T-helper 1 cell treated with Interleukin-12 subunit alpha and Interleukin-12 subunit beta and Interleukin-4 antibody, amounts not matched to agents 30 μg/mL and 1 μg/mL, for 36 hours (primary cell): ENCODE measurements at regions not wholly inside any gene's neighbourhood (a gene's known extent, or its start where the extent isn't known, plus 50 kb on each side); places are given as distances from the start of the nearest gene placed in this dataset.
"Not testable (repeated sequence)": the region's sequence is repeated elsewhere in the genome, so short reads cannot be mapped to it uniquely, and the experiment has no call there.

Experiments
- H3K27ac Mint-ChIP-seq: one replicate; pipeline ENCODE4 v1.8.0; 2021; ENCODE audit warnings: mild to moderate bottlenecking, mixed read lengths
- H3K27me3 Mint-ChIP-seq: one replicate; pipeline ENCODE4 v1.8.0; 2021; ENCODE audit warnings: low read depth, mixed read lengths
- H3K36me3 Mint-ChIP-seq: one replicate; pipeline ENCODE4 v1.8.0; 2021; ENCODE audit warnings: low read depth, mixed read lengths
- H3K4me1 Mint-ChIP-seq: one replicate; pipeline ENCODE4 v1.8.0; 2021; ENCODE audit warnings: low read depth, mixed read lengths
- H3K4me3 Mint-ChIP-seq: one replicate; pipeline ENCODE4 v1.8.0; 2021; ENCODE audit warnings: mild to moderate bottlenecking, moderate library complexity, mixed read lengths
- H3K9me3 Mint-ChIP-seq: one replicate; pipeline ENCODE4 v1.8.0; 2021; ENCODE audit warnings: mixed read lengths

DNA sequence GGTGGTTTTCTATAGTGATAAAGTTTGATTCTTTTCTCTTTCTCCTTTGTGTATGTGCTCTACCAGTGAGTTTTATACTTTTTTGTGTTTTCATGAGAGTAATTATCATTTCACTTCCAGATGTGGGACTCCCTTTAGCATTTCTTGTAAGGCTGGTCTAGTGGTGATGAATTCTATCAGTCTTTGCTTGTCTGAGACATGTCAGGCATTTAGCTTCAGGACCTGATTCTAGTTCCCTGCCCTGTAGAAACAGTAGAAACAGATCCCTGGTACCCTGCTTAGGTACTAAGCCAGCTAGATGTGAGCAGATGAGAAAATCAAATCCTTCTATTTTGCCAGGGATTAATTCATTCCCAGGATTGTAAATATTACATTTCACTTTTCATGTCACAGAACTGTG lies 203.7 kb downstream of the ALG10 start:
- H3K9me3 Mint-ChIP-seq = peaks cover 14% of the 10 kb centered on the region
- H3K27ac Mint-ChIP-seq = not testable (repeated sequence)

DNA sequence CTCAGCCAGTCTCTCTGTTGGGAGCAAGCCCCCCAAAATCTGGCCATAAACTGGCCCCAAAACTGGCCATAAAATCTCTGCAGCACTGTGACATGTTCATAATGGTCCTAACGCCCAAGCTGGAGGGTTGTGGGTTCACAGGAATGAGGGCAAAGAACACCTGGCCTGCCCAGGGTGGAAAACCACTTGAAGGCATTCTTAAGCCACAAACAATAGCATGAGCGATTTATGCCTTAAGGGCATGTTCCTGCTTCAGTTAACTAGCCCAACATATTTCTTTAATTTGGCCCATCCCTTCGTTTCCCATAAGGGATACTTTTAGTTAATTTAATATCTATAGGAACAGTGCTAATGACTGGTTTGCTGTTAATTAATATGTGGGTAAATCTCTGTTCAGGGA lies 205.8 kb downstream of the ALG10 start:
- not testable (repeated sequence) for H3K27me3 Mint-ChIP-seq, H3K27ac Mint-ChIP-seq, H3K4me3 Mint-ChIP-seq, H3K4me1 Mint-ChIP-seq, H3K36me3 Mint-ChIP-seq
- H3K9me3 Mint-ChIP-seq = peaks cover 14% of the 10 kb centered on the region

More for the DNA sequence above, 203.7 kb downstream of the ALG10 start:
- H3K36me3 Mint-ChIP-seq, H3K4me1 Mint-ChIP-seq, H3K4me3 Mint-ChIP-seq, H3K27me3 Mint-ChIP-seq: not testable (repeated sequence)

DNA sequence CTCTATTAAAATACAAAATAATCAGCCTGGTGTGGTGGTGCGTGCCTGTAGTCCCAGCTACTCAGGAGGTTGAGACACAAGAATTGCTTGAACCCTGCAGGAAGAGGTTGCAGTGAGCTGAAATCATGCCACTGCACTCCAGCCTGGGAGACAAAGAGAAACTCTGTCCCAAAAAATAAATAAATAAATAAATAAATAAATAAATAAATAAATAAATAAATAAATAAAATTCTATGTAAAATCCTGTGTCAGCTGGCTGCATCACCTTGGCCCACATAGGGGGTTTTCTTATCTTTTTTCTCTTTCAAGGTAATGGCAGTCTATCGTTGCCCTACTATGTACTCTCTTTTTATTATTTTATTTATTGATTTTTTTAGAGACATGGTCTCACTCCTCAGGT lies 206.7 kb downstream of the ALG10 start:
- H3K9me3 Mint-ChIP-seq = peaks cover 14% of the 10 kb centered on the region
- not testable (repeated sequence) for H3K27me3 Mint-ChIP-seq, H3K36me3 Mint-ChIP-seq, H3K4me1 Mint-ChIP-seq, H3K27ac Mint-ChIP-seq, H3K4me3 Mint-ChIP-seq

DNA sequence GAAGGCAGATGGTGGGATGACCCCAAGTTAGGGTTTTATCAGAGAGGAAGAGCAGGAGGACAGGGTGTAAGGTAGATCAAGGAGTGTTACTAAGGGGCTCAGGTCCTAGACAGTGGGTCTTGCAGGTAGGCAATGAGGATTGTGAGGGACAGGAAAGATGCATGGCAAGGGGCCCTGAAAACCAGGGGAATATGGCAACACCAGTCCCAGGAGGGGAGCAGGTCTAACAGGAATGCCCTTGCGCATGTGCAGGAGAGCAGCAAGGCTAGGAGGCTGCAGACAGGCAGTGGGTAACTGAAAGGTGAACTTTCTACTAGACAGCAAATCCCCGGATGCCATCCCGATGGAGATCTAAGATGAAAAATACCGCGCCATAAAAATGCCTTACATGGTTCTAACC lies 211.3 kb downstream of the ALG10 start:
- Mint-ChIP-seq H3K4me3 (no peak overlapping the region), H3K4me1 (no peaks in the 10 kb centered on the region), H3K27ac (no peak overlapping the region)

DNA sequence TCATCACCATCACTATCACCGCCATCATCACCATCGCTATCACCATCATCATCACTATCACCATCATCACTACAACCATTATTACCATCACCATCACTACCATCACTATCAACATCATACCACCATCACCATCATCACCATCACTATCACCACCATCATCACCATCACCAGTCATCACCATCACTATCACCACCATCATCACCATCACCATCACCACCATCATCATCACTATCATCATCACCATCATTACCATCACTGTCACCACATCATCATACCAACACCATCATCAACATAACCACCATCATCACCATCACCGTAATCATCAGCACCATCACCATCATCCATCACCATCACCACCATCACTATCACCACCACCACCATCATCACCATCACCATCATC lies 213.8 kb downstream of the ALG10 start:
- H3K27ac Mint-ChIP-seq = no peak overlapping the region
- H3K9me3 Mint-ChIP-seq = no peaks in the 10 kb centered on the region

More for the DNA sequence above, 211.3 kb downstream of the ALG10 start:
- H3K9me3 Mint-ChIP-seq = peaks cover 5% of the 10 kb centered on the region
- H3K36me3 Mint-ChIP-seq = no peaks in the 10 kb centered on the region
- H3K27me3 Mint-ChIP-seq = no peaks in the 10 kb centered on the region

DNA sequence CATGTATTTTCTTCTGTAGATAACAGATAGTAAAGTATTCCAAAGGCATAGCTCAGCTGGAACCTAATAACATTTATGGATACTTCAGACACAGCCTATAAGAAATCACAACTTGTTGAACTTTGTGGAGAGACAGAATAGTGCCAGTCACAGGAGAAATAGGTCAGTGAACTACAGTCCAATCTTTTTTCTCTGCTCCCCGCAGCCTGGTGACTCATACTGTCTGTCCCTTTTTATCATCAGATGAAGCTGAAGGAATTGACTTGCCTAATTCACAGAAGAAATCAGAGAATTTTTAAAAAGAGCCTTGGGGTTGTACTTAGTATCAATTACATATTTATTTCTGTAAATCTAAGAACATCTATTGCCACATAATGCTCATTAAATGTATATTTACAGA lies 222.3 kb downstream of the ALG10 start:
- Mint-ChIP-seq H3K4me3 (no peak overlapping the region), H3K4me1 (no peaks in the 10 kb centered on the region), H3K27me3 (no peaks in the 10 kb centered on the region), H3K36me3 (no peaks in the 10 kb centered on the region), H3K9me3 (no peaks in the 10 kb centered on the region), H3K27ac (no peak overlapping the region)

More for the DNA sequence above, 213.8 kb downstream of the ALG10 start:
- H3K36me3 Mint-ChIP-seq = no peaks in the 10 kb centered on the region
- H3K4me1 Mint-ChIP-seq = no peaks in the 10 kb centered on the region
- H3K4me3 Mint-ChIP-seq = no peak overlapping the region
- no peaks in the 10 kb centered on the region for H3K27me3 Mint-ChIP-seq

DNA sequence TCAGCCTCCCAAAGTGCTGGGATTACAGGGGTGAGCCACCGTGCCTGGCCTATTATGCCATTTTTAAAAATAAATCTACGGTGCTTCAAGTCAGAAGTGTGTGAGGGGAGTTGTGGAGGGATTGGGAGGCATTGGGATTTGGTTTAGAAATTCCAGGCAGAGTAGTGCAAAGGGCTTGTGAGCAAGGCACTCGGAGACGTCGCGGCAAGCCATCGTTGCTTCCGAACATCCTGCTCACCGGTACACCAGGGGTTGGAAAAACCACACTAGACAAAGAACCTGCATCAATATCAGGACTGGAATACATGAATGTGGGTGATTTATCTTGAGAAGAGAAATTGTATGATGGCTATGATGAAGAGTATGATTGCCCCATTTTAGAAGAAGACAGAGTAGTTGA lies 227.0 kb downstream of the ALG10 start:
- Mint-ChIP-seq H3K27me3 (no peaks in the 10 kb centered on the region), H3K27ac (no peak overlapping the region), H3K36me3 (no peaks in the 10 kb centered on the region), H3K4me3 (no peak overlapping the region), H3K4me1 (no peaks in the 10 kb centered on the region), H3K9me3 (no peaks in the 10 kb centered on the region)

DNA sequence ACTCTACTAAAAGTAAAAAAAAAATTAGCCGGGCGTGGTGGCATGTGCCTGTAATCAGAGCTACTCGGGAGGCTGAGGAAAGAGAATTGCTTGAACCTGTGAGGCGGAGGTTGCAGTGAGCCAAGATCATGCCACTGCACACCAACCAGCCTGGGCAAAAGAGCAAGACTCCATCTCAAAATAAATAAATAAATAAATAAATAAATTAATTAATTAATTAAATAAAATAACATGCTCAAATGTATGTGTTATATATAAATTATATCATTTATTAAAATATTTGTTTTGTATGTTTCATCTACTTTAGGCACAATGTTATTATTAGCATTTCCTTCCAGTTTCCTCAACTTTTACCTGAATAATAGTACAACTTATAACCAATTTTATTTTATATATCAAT lies 229.6 kb downstream of the ALG10 start:
- not testable (repeated sequence) for H3K9me3 Mint-ChIP-seq, H3K27ac Mint-ChIP-seq, H3K4me1 Mint-ChIP-seq, H3K27me3 Mint-ChIP-seq, H3K36me3 Mint-ChIP-seq, H3K4me3 Mint-ChIP-seq

DNA sequence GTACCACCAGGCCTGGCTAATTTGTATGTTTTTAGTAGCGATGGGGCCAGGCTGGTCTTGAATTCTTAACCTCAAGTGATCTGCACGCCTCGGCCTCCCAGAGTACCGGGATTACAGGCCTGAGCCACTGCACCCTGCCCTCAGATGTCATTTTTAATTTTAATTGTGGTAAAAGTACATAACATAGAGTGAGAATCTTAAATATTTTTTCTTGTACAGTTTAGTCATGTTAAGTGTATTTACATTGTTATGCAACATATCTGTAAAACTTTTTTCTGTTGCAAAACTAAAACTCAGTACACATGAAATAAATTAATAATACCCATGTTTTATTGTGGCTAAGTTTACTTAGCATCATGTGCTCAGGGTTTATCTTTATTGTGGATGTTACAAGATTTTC lies 231.4 kb downstream of the ALG10 start:
- Mint-ChIP-seq H3K9me3 (no peaks in the 10 kb centered on the region), H3K4me1 (no peaks in the 10 kb centered on the region), H3K27ac (no peak overlapping the region), H3K27me3 (no peaks in the 10 kb centered on the region), H3K36me3 (no peaks in the 10 kb centered on the region), H3K4me3 (no peak overlapping the region)

DNA sequence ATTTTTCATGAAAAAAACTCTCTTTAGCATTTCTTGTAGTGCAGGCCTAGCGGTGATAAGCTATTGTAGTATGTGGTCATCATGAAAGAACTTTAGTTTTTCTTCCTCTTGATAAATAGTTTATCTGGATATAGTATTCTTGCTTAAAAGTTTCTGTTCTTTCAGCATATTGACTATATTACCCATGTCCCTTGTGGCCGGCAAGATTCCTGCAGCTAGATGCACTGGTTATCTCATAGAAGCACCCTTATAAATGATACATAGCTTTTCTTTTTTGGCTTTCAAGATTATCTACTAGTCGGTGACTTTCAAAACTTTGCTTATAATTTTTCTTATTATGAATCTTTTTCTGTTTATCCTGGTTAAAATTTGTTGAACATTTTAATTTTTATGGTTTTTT lies 234.8 kb downstream of the ALG10 start:
- Mint-ChIP-seq H3K4me3 (no peak overlapping the region), H3K27ac (no peak overlapping the region), H3K9me3 (peaks cover 7% of the 10 kb centered on the region), H3K4me1 (no peaks in the 10 kb centered on the region), H3K27me3 (no peaks in the 10 kb centered on the region), H3K36me3 (no peaks in the 10 kb centered on the region)

DNA sequence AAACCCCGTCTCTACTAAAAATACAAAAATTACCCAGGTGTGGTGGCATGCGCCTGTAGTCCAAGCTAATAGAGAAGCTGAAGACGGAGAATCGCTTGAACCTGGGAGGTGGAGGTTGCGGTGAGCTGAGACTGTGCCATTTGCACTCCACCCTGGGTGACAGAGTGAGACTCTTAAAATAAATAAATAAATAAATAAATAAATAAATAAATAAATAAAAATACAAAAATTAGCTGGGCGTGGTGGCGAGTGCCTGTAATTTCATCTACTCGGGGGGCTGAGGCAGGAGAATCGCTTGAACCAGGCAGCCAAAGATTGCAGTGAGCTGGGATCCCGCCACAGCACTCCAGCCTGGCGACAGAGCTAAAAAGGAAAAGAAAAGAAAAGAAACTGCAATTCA lies 239.8 kb downstream of the ALG10 start:
- H3K27ac Mint-ChIP-seq = not testable (repeated sequence)
- H3K9me3 Mint-ChIP-seq = peaks cover 33% of the 10 kb centered on the region

DNA sequence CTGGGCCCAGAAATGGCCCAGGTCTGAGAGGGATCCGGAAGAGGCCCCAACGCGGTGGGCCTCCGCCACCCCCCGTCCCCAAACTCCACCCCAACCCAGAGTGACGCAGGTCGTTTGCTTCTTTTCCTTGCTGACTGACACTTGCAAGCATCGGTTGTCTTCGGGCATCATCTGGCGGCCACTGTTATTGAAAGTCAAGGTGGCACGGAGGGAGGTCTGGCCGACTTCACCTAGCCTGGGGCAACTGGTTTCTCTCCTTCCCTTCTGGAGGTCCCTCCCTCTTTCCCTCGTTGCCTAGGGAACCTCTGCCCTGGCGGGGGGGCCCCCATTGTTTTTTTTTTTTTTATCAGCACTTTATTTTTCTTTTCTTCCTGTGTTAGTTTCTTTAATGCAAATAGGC lies 241.8 kb downstream of the ALG10 start:
- no peak overlapping the region for H3K27ac Mint-ChIP-seq
- H3K4me3 Mint-ChIP-seq = no peak overlapping the region
- H3K9me3 Mint-ChIP-seq = peaks cover 37% of the 10 kb centered on the region

More for the DNA sequence above, 239.8 kb downstream of the ALG10 start:
- H3K4me1 Mint-ChIP-seq, H3K4me3 Mint-ChIP-seq, H3K27me3 Mint-ChIP-seq, H3K36me3 Mint-ChIP-seq: not testable (repeated sequence)

DNA sequence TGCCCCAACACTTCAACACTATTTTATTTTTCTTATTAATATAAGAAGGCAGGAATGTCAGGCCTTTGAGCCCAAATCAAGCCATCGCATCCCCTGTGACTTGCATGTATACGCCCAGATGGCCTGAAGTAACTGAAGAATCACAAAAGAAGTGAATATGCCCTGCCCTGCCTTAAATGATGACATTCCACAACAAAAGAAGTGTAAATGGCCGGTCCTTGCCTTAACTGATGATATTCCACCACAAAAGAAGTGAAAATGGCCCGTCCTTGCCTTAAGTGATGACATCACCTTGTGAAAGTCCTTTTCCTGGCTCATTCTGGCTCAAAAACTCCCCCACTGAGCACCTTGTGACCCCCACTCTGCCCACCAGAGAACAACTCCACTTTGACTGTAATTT lies 251.4 kb downstream of the ALG10 start:
- H3K9me3 Mint-ChIP-seq = peaks cover 24% of the 10 kb centered on the region
- H3K36me3 Mint-ChIP-seq, H3K27me3 Mint-ChIP-seq, H3K4me1 Mint-ChIP-seq, H3K4me3 Mint-ChIP-seq, H3K27ac Mint-ChIP-seq: not testable (repeated sequence)

More for the DNA sequence above, 241.8 kb downstream of the ALG10 start:
- Mint-ChIP-seq H3K27me3 (no peaks in the 10 kb centered on the region), H3K36me3 (no peaks in the 10 kb centered on the region), H3K4me1 (no peaks in the 10 kb centered on the region)

DNA sequence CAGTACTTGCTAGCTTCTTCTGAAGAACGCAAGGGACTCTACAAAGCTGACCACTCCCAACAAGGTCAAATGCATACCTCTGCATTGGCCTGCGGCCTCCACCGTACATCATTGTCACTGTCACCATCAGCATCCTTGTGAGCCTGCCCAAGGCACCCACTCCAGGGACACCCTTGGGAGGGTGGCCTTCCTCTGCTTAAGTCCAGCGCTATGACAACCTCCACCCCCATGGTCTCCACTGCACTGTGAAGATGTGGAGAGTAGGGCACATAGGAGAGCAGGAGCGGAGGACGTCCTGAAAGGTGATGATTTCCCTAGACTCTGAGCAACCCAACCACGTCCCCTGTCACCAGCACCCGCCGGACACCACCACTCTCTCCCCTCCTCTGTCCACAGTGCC lies 252.8 kb downstream of the ALG10 start:
- H3K36me3 Mint-ChIP-seq = no peaks in the 10 kb centered on the region
- H3K4me3 Mint-ChIP-seq = no peak overlapping the region
- H3K27me3 Mint-ChIP-seq = no peaks in the 10 kb centered on the region
- H3K9me3 Mint-ChIP-seq = peaks cover 26% of the 10 kb centered on the region
- H3K4me1 Mint-ChIP-seq = no peaks in the 10 kb centered on the region
- H3K27ac Mint-ChIP-seq = no peak overlapping the region

DNA sequence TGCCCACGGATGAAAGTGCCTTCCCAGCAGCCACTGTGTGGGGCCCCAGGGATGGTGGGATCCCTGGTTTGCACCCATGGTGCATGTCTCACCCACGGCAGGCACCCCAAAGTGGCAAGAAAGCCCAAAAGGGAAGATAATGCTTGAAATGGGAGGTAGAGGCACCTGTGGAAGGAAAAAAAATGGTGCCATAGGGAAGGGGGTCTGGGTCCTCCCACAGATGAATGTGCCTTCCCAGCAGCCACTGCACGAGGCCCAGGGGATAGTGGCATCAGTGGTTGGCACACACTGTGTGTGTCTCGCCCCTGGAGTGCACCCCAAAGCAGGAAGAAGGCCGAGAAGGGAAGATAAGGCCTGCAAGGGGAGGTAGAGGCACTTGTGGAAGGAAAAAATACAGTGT lies 264.2 kb downstream of the ALG10 start:
- no peak overlapping the region for H3K27ac Mint-ChIP-seq

DNA sequence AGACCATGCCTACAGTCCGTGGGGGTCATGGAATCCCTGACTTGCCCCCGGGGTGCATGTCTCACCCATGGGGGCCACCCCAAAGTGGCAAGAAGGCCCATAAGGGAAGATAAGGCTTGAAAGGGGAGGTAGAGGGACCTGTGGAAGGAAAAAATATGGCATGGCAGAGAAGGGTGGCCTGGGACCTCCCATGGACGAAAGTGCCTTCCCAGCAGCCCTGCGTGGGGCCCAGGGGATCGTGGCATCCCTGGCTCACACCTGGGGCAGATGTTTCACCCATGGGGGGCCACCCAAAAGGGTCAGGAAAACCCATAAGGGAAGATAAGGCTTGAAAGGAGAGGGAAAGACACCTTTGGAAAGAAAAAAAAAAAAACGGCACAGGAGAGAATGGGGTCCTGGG lies 264.6 kb downstream of the ALG10 start:
- Mint-ChIP-seq H3K9me3 (peaks cover 50% of the 10 kb centered on the region), H3K4me3 (no peak overlapping the region), H3K36me3 (no peaks in the 10 kb centered on the region), H3K27ac (no peak overlapping the region), H3K27me3 (no peaks in the 10 kb centered on the region), H3K4me1 (no peaks in the 10 kb centered on the region)

More for the DNA sequence above, 264.2 kb downstream of the ALG10 start:
- H3K9me3 Mint-ChIP-seq = peaks cover 50% of the 10 kb centered on the region
- no peaks in the 10 kb centered on the region for H3K4me1 Mint-ChIP-seq
- no peaks in the 10 kb centered on the region for H3K27me3 Mint-ChIP-seq
- H3K36me3 Mint-ChIP-seq = no peaks in the 10 kb centered on the region
- H3K4me3 Mint-ChIP-seq = no peak overlapping the region
